Superior temporal gyrus (tissue), 1 donor: ENCODE measurements at regions not wholly inside any gene's neighbourhood (a gene's known extent, or its start where the extent isn't known, plus 50 kb on each side); places are given as distances from the start of the nearest gene placed in this dataset.
"Not testable (repeated sequence)": the region's sequence is repeated elsewhere in the genome, so short reads cannot be mapped to it uniquely, and the experiment has no call there.

Source experiments
- DNase-seq: peaks from one replicate; pipeline ENCODE4 v3.0.0-alpha.2; 2016; ENCODE audit errors: extremely low spot score

GRCh38 chr10:123221418-123221817, 67.2 kb downstream of the BUB3 start:
- no peak for DNase-seq

GRCh38 chr10:123222832-123223231, 68.6 kb downstream of the BUB3 start:
- DNase-seq: no peak

GRCh38 chr10:123227706-123228105, 73.5 kb downstream of the BUB3 start:
- no peak for DNase-seq

- no peak for DNase-seq
Observed at GRCh38 chr10:123229927-123230630, 75.9 kb downstream of the BUB3 start.

GRCh38 chr10:123232879-123233278, 78.7 kb downstream of the BUB3 start:
- DNase-seq: not testable (repeated sequence)

GRCh38 chr10:123235014-123235413, 80.8 kb downstream of the BUB3 start:
- DNase-seq: not testable (repeated sequence)

- DNase-seq: no peak
Observed at GRCh38 chr10:123236126-123236525, 81.9 kb downstream of the BUB3 start.

- no peak for DNase-seq
Observed at GRCh38 chr10:123240250-123240649, 86.0 kb downstream of the BUB3 start.

GRCh38 chr10:123240776-123241175, 86.6 kb downstream of the BUB3 start:
- no peak for DNase-seq

GRCh38 chr10:123241391-123242141, 87.4 kb downstream of the BUB3 start:
- DNase-seq: no peak

- DNase-seq: no peak
Observed at GRCh38 chr10:123244747-123245146, 90.5 kb downstream of the BUB3 start.

- DNase-seq: no peak
Observed at GRCh38 chr10:123245264-123245663, 91.1 kb downstream of the BUB3 start.

- DNase-seq: no peak
Observed at GRCh38 chr10:123249894-123250293, 95.7 kb downstream of the BUB3 start.

GRCh38 chr10:123250640-123251039, 96.4 kb downstream of the BUB3 start:
- DNase-seq: no peak

GRCh38 chr10:123252779-123253178, 98.6 kb downstream of the BUB3 start:
- no peak for DNase-seq

- not testable (repeated sequence) for DNase-seq
Observed at GRCh38 chr10:123254343-123254742, 100.1 kb downstream of the BUB3 start.

GRCh38 chr10:123257904-123258456, 103.8 kb downstream of the BUB3 start:
- no peak for DNase-seq

GRCh38 chr10:123259081-123259480, 104.9 kb downstream of the BUB3 start:
- DNase-seq: no peak

GRCh38 chr10:123259791-123260190, 105.6 kb downstream of the BUB3 start:
- no peak for DNase-seq

- DNase-seq: no peak
Observed at GRCh38 chr10:123262456-123262855, 108.3 kb downstream of the BUB3 start.

- DNase-seq: no peak
Observed at GRCh38 chr10:123266971-123267370, 112.8 kb downstream of the BUB3 start.

- DNase-seq: no peak
Observed at GRCh38 chr10:123269017-123269552, 114.9 kb downstream of the BUB3 start.

- DNase-seq: no peak
Observed at GRCh38 chr10:123269675-123270074, 115.5 kb downstream of the BUB3 start.
